ENCODE measurements at regions not wholly inside any gene's neighbourhood (a gene's known extent, or its start where the extent isn't known, plus 50 kb on each side); places are given as distances from the start of the nearest gene placed in this dataset.

GRCh38 chr6:67231092-67231491 lies 1404.0 kb upstream of the ADGRB3 start:
- no peaks in the 10 kb centered on the region for H3K9me3 ChIP-seq
- TF ChIP-seq, protein P1, sequence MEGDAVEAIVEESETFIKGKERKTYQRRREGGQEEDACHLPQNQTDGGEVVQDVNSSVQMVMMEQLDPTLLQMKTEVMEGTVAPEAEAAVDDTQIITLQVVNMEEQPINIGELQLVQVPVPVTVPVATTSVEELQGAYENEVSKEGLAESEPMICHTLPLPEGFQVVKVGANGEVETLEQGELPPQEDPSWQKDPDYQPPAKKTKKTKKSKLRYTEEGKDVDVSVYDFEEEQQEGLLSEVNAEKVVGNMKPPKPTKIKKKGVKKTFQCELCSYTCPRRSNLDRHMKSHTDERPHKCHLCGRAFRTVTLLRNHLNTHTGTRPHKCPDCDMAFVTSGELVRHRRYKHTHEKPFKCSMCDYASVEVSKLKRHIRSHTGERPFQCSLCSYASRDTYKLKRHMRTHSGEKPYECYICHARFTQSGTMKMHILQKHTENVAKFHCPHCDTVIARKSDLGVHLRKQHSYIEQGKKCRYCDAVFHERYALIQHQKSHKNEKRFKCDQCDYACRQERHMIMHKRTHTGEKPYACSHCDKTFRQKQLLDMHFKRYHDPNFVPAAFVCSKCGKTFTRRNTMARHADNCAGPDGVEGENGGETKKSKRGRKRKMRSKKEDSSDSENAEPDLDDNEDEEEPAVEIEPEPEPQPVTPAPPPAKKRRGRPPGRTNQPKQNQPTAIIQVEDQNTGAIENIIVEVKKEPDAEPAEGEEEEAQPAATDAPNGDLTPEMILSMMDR (IDR thresholded peaks at IDR 0.05) = no peak
- no peak overlapping the region for H3K27ac ChIP-seq
- ATAC-seq (ENCODE audit: insufficient number of reproducible peaks, low FRiP score, low read depth) = no peak
- no peak for DNase-seq (ENCODE audit: low spot score)
- H3K36me3 ChIP-seq = no peaks in the 10 kb centered on the region
- H3K4me1 ChIP-seq (ENCODE audit: control insufficient read depth in 1 of 2, low read depth in 2 of 2) = no peaks in the 10 kb centered on the region
- H3K4me3 ChIP-seq = no peak overlapping the region
- no peaks in the 10 kb centered on the region for H3K27me3 ChIP-seq (replicated peaks; ENCODE audit: insufficient read depth)

DNA sequence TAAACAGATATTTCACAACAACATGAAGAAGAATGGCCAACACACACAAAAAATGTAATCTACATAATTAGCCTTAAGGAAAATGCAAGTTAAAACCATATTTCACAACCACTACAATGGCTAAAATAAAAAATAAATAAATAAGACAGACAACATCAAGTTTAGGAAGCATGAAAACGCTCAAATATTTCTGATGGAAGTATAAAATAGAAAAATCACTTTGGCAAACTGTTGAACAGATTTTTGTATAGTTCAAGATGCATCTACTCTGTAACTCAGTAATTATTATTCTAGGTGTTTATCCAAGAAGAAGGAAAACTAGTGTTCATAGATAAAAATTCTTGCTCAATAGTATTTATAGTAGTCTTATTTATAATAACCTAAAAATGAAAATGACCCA lies 1410.1 kb upstream of the ADGRB3 start:
- TF ChIP-seq, protein P1 (IDR thresholded peaks at IDR 0.05) = no peak
- H3K4me1 ChIP-seq (ENCODE audit: control insufficient read depth in 1 of 2, low read depth in 2 of 2) = no peaks in the 10 kb centered on the region
- no peaks in the 10 kb centered on the region for H3K27me3 ChIP-seq (replicated peaks; ENCODE audit: insufficient read depth)
- H3K36me3 ChIP-seq = no peaks in the 10 kb centered on the region
- no peak overlapping the region for H3K4me3 ChIP-seq
- H3K9me3 ChIP-seq = no peaks in the 10 kb centered on the region
- no peak overlapping the region for H3K27ac ChIP-seq
- DNase-seq (ENCODE audit: low spot score) = no peak
- no peak for ATAC-seq (ENCODE audit: insufficient number of reproducible peaks, low FRiP score, low read depth)

DNA sequence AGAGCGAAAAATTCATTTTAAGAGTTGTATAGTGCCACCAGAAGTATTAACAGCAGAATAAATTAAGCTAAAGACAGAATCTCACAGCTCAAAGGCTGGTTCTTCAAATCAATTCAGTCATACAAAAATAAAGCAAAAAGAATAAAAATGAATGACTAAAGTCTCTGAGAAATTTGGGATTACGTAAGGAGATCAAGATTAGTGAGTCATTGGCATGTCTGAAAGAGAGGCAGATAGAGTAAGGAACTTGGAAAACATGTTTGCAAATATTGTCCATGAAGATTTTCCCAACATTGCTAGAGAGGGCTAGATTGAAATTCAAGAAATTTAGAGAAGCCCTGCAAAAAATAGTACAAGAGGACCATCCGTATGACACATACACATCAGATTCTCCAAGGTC lies 1413.9 kb upstream of the ADGRB3 start:
- Histone ChIP-seq H3K9me3 (no peaks in the 10 kb centered on the region), H3K27me3 (replicated peaks; ENCODE audit: insufficient read depth) (no peaks in the 10 kb centered on the region), H3K36me3 (no peaks in the 10 kb centered on the region), H3K27ac (no peak overlapping the region), H3K4me3 (no peak overlapping the region), H3K4me1 (ENCODE audit: control insufficient read depth in 1 of 2, low read depth in 2 of 2) (no peaks in the 10 kb centered on the region)
- no peak for DNase-seq (ENCODE audit: low spot score)
- ATAC-seq (ENCODE audit: insufficient number of reproducible peaks, low FRiP score, low read depth) = no peak
- TF ChIP-seq, protein P1 (IDR thresholded peaks at IDR 0.05) = no peak

- Histone ChIP-seq H3K4me3 (no peak overlapping the region), H3K36me3 (no peaks in the 10 kb centered on the region), H3K4me1 (ENCODE audit: control insufficient read depth in 1 of 2, low read depth in 2 of 2) (no peaks in the 10 kb centered on the region), H3K9me3 (no peaks in the 10 kb centered on the region), H3K27me3 (replicated peaks; ENCODE audit: insufficient read depth) (no peaks in the 10 kb centered on the region), H3K27ac (no peak overlapping the region)
- TF ChIP-seq, protein P1 (IDR thresholded peaks at IDR 0.05) = no peak
- ATAC-seq (ENCODE audit: insufficient number of reproducible peaks, low FRiP score, low read depth) (no peak), DNase-seq (ENCODE audit: low spot score) (no peak)
Measured at GRCh38 chr6:67219346-67219745, 1415.7 kb upstream of the ADGRB3 start.

DNA sequence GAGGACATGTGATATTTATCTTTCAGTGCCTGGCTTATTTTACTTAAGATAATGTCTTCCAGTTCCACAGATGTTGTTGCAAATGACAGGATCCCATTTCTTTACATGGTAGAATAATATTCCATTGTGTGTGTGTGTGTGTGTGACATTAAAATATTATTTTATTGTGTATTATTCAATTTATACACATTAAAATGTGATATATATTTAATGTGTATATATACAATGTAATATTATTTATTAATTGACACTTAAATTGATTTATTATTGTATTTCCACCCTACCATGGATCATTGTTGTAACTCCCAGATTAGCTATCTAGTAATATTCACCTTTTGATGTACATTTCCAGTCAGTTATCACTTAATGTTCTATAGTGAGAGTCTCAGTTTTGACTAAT lies 1422.5 kb upstream of the ADGRB3 start:
- Histone ChIP-seq H3K9me3 (no peaks in the 10 kb centered on the region), H3K27ac (no peak overlapping the region), H3K36me3 (no peaks in the 10 kb centered on the region), H3K4me3 (no peak overlapping the region), H3K4me1 (ENCODE audit: control insufficient read depth in 1 of 2, low read depth in 2 of 2) (no peaks in the 10 kb centered on the region), H3K27me3 (replicated peaks; ENCODE audit: insufficient read depth) (no peaks in the 10 kb centered on the region)
- ATAC-seq (ENCODE audit: insufficient number of reproducible peaks, low FRiP score, low read depth) (no peak), DNase-seq (ENCODE audit: low spot score) (no peak)
- TF ChIP-seq, protein P1 (IDR thresholded peaks at IDR 0.05) = no peak

All from thoracic aorta (tissue), 2 donors.